Astrocyte of the cerebellum (primary cell): ENCODE measurements at regions not wholly inside any gene's neighbourhood (a gene's known extent, or its start where the extent isn't known, plus 50 kb on each side); places are given as distances from the start of the nearest gene placed in this dataset.

Experiments used
- DNase-seq: peaks from one replicate; pipeline ENCODE4 v3.0.0-alpha.2; 2011; ENCODE audit warnings: low read depth
- H3K4me3 ChIP-seq: 2 replicates; pipeline ENCODE4 v1.5.1; 2011; ENCODE audit warnings: mild to moderate bottlenecking, low read depth, low read length, moderate library complexity
- CTCF ChIP-seq: IDR thresholded peaks from 2 replicates; pipeline ENCODE4 v1.5.1; 2012; ENCODE audit warnings: low read length, low read depth, moderate library complexity, mild to moderate bottlenecking; ENCODE audit errors: missing control alignments
- in situ Hi-C: cut with HindIII; loops from 2 replicates; pipeline ENCODE4 v1.10.0; 2017; ENCODE audit warnings: low sequenced_read_pairs

- H3K4me3 ChIP-seq, result no peak overlapping the region
- in situ Hi-C loops, result no loop called here
- no peak for TF ChIP-seq CTCF
- no peak for DNase-seq
These were observed 327.1 kb downstream of the PTTG2 start for GRCh38 chr4:38287101-38287851.

DNA sequence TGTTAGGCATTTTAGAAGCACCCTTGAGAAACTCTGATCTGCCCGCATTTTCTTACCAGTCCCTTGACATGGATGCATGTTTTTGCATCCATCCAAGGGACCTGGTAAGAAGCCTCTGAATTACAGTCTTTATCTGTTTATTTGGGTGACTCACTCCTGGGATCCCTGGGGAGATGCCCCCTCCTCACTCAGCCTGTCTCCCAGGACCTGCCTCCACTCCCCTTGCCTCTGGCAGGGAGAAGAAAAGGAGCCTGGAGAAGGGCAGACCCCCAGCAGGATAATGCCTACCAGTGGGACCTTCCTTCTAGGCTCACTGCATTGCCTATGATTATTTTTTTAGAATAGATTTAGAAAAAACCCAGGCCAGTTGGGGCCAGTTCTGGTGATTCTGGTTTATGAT is 329.4 kb downstream of the PTTG2 start:
- in situ Hi-C loops, result no loop called here

GRCh38 chr4:38290366-38290765 is 330.2 kb downstream of the PTTG2 start:
- TF ChIP-seq CTCF, result no peak
- DNase-seq, result peak; percentile 69
- in situ Hi-C loops, result no loop called here
- no peak overlapping the region for H3K4me3 ChIP-seq

More for the DNA sequence above, 329.4 kb downstream of the PTTG2 start:
- no peak for DNase-seq
- no peak overlapping the region for H3K4me3 ChIP-seq
- no peak for TF ChIP-seq CTCF

- no peak for DNase-seq
- no peak for TF ChIP-seq CTCF
- in situ Hi-C loops, result no loop called here
- no peak overlapping the region for H3K4me3 ChIP-seq
These were observed 330.7 kb downstream of the PTTG2 start for GRCh38 chr4:38290914-38291313.

DNA sequence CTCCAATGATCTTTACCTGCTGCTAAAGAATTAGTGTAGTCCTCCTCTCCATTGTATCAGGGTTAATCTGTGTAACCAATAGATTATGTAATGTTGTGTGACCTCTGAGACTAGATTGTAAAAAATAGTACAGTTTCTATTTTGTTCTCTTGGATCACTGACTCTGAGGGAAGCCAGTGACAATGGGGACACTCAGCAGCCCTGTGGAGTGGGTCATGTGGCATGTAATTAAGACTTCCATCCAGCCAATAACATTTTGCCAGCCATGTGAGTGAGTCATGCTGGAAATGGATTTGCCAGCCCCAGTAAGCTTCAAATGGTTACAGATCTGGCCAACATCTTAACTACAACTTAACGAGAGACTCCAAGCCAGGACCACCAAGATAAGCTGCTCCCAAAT is 332.3 kb downstream of the PTTG2 start:
- in situ Hi-C loops, result no loop called here
- H3K4me3 ChIP-seq, result no peak overlapping the region
- no peak for TF ChIP-seq CTCF
- DNase-seq, result no peak

DNA sequence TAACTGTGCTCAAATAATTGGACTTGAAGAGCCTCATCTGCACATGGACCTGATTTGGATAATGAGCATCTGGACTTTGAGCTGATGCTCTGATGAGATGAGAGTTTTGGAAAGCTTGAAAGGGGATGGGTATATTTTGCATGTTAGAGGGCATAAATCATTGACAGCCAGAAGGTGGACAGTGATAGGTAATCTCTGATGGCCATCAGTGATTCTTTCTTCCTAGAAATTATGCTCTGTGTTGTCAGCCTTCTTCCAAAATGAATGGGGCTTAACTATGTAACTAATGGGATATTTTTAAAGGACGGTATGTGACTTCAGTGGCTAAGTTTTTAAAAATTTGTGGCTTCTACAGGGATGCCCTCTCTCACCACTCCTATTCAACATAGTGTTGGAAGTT is 334.0 kb downstream of the PTTG2 start:
- in situ Hi-C loops, result no loop called here
- H3K4me3 ChIP-seq, result no peak overlapping the region
- DNase-seq, result no peak
- TF ChIP-seq CTCF, result no peak
